Lower leg skin (tissue), 4 donors: ENCODE measurements at regions not wholly inside any gene's neighbourhood (a gene's known extent, or its start where the extent isn't known, plus 50 kb on each side); places are given as distances from the start of the nearest gene placed in this dataset.

Source experiments
- DNase-seq, 2 donors: peaks; one replicate each; pipeline ENCODE4 v3.0.0-alpha.2; 2019; ENCODE audit warnings: low spot score in 2 of 2
- H3K4me3 ChIP-seq: fragments of 200-600 bp; sonication (generic); 2 replicates; pipeline ENCODE4 v1.5.1; 2017; ENCODE audit warnings: mild to moderate bottlenecking, low read depth; ENCODE audit not compliant: poor library complexity, severe bottlenecking
- CTCF ChIP-seq, 3 donors: fragments of 450-650 bp; IDR thresholded peaks; one replicate each; pipeline ENCODE4 v1.5.1; 2016; ENCODE audit warnings: antibody characterized with exemption in 3 of 3, mild to moderate bottlenecking in 3 of 3, moderate library complexity in 2 of 3
- POLR2A ChIP-seq, 2 donors: fragments of 450-650 bp; IDR thresholded peaks; one replicate each; pipeline ENCODE4 v1.6.1; 2016 to 2017; ENCODE audit warnings: antibody characterized with exemption in 2 of 2, mild to moderate bottlenecking in 1 of 2, moderate library complexity in 1 of 2
- WGBS, 2 donors: methylation state at CpG; one replicate each; pipeline ENCODE4 v1.1.5; 2018; 5-methylcytosine and 5-hydroxymethylcytosine counted together
- intact Hi-C: fragments of 100-400 bp; cut with DNase I; formaldehyde crosslinking; loops from one replicate; pipeline ENCODE4 v1.15.0; 2023; ENCODE audit warnings: low total_unique reads

- WGBS, 2 donors, result 13 to 21% methylated on average over 20 to 28 of the region's 58 CpGs
- no peak for DNase-seq
- no peak overlapping the region for H3K4me3 ChIP-seq
- intact Hi-C loops, result no loop called here
- TF ChIP-seq CTCF (IDR thresholded peaks at IDR 0.05), result no peak
- no peak for TF ChIP-seq POLR2A (IDR thresholded peaks at IDR 0.05)
Observed at GRCh38 chr1:23619299-23620188, 60.2 kb upstream of the ID3 start.

GRCh38 chr1:23618586-23619083 lies 59.3 kb upstream of the ID3 start:
- DNase-seq, result no peak
- intact Hi-C loops, result no loop called here
- 75 to 79% methylated on average over 7 of the region's 7 CpGs for WGBS, 2 donors
- TF ChIP-seq POLR2A (IDR thresholded peaks at IDR 0.05) (no peak), CTCF (IDR thresholded peaks at IDR 0.05) (no peak)
- no peak overlapping the region for H3K4me3 ChIP-seq

GRCh38 chr1:23617084-23617521 lies 57.8 kb upstream of the ID3 start:
- DNase-seq, result no peak
- 75 to 78% methylated on average over 8 of the region's 8 CpGs for WGBS, 2 donors
- TF ChIP-seq CTCF (IDR thresholded peaks at IDR 0.05), result no peak
- no peak for TF ChIP-seq POLR2A (IDR thresholded peaks at IDR 0.05)
- intact Hi-C loops, result no loop called here
- H3K4me3 ChIP-seq, result no peak overlapping the region

GRCh38 chr1:23616292-23616824 lies 57.1 kb upstream of the ID3 start:
- 95% methylated on average over 5 of the region's 5 CpGs for WGBS, 2 donors
- no peak overlapping the region for H3K4me3 ChIP-seq

GRCh38 chr1:23615852-23616251 lies 56.6 kb upstream of the ID3 start:
- TF ChIP-seq POLR2A (IDR thresholded peaks at IDR 0.05), result no peak
- TF ChIP-seq CTCF (IDR thresholded peaks at IDR 0.05), result no peak
- no peak overlapping the region for H3K4me3 ChIP-seq
- intact Hi-C loops, result no loop called here
- WGBS, 2 donors, result 77 to 85% methylated on average over 3 of the region's 3 CpGs
- DNase-seq, result no peak

More at GRCh38 chr1:23616292-23616824, 57.1 kb upstream of the ID3 start:
- intact Hi-C loops, result no loop called here
- no peak for DNase-seq
- TF ChIP-seq POLR2A (IDR thresholded peaks at IDR 0.05) (no peak), CTCF (IDR thresholded peaks at IDR 0.05) (no peak)
